Astrocyte (in vitro differentiated cells and primary cell): ENCODE measurements at regions not wholly inside any gene's neighbourhood (a gene's known extent, or its start where the extent isn't known, plus 50 kb on each side); places are given as distances from the start of the nearest gene placed in this dataset.

Experiments
- DNase-seq: peaks from one replicate; pipeline ENCODE4 v3.0.0-alpha.2; 2010; ENCODE audit warnings: low read depth
- FAIRE-seq: peaks from 2 replicates; lab custom pipeline; 2011; peaks lifted over from hg19 to GRCh38; lab: Jason Lieb, UNC
- H2AFZ ChIP-seq: 2 replicates; pipeline ENCODE4 v1.6.0; 2012; ENCODE audit warnings: low read depth, low read length, inconsistent platforms
- H3K27ac ChIP-seq: 2 replicates; pipeline ENCODE4 v1.5.1; 2011; ENCODE audit warnings: low read depth, low read length, inconsistent platforms
- H3K27me3 ChIP-seq: 2 replicates; pipeline ENCODE4 v1.6.0; 2011; ENCODE audit warnings: low read length, inconsistent platforms; ENCODE audit not compliant: insufficient read depth
- H3K36me3 ChIP-seq: 2 replicates; pipeline ENCODE4 v1.5.1; 2011; ENCODE audit warnings: low read length, inconsistent platforms; ENCODE audit not compliant: insufficient read depth
- H3K4me1 ChIP-seq: 2 replicates; pipeline ENCODE4 v1.5.1; 2011; ENCODE audit warnings: low read length, inconsistent platforms; ENCODE audit not compliant: insufficient read depth
- H3K4me2 ChIP-seq: 2 replicates; pipeline ENCODE4 v1.6.0; 2012; ENCODE audit warnings: low read length, inconsistent platforms
- H3K4me3 ChIP-seq: 2 replicates; pipeline ENCODE4 v1.5.1; 2011; ENCODE audit warnings: low read depth, mild to moderate bottlenecking, low read length, inconsistent platforms; ENCODE audit not compliant: insufficient read depth
- H3K79me2 ChIP-seq: 2 replicates; pipeline ENCODE4 v1.6.0; 2012; ENCODE audit warnings: mild to moderate bottlenecking, low read length, inconsistent platforms; ENCODE audit not compliant: insufficient read depth
- H3K9ac ChIP-seq: 2 replicates; pipeline ENCODE4 v1.6.0; 2012; ENCODE audit warnings: mild to moderate bottlenecking, low read length, inconsistent platforms
- H3K9me3 ChIP-seq: 2 replicates; pipeline ENCODE4 v1.5.1; 2012; ENCODE audit warnings: low read depth, mild to moderate bottlenecking, low read length, inconsistent platforms; ENCODE audit not compliant: insufficient read depth
- H4K20me1 ChIP-seq: 2 replicates; pipeline ENCODE4 v1.6.0; 2012; ENCODE audit warnings: low read length, inconsistent platforms; ENCODE audit not compliant: insufficient read depth
- H3K27ac Mint-ChIP-seq: one replicate; pipeline ENCODE4 v1.8.0; 2021; ENCODE audit warnings: mild to moderate bottlenecking, mixed read lengths; ENCODE audit not compliant: unreplicated experiment
- H3K27me3 Mint-ChIP-seq: one replicate; pipeline ENCODE4 v1.8.0; 2021; ENCODE audit warnings: low read depth, mixed read lengths; ENCODE audit not compliant: unreplicated experiment
- H3K36me3 Mint-ChIP-seq: one replicate; pipeline ENCODE4 v1.8.0; 2021; ENCODE audit warnings: low read depth, mixed read lengths; ENCODE audit not compliant: unreplicated experiment
- H3K4me1 Mint-ChIP-seq: one replicate; pipeline ENCODE4 v1.8.0; 2021; ENCODE audit warnings: low read depth, mixed read lengths; ENCODE audit not compliant: unreplicated experiment
- H3K4me3 Mint-ChIP-seq: one replicate; pipeline ENCODE4 v1.8.0; 2021; ENCODE audit warnings: mild to moderate bottlenecking, moderate library complexity, mixed read lengths; ENCODE audit not compliant: unreplicated experiment
- H3K9me3 Mint-ChIP-seq: one replicate; pipeline ENCODE4 v1.8.0; 2021; ENCODE audit warnings: mild to moderate bottlenecking, mixed read lengths; ENCODE audit not compliant: unreplicated experiment
- CTCF ChIP-seq: IDR thresholded peaks from 2 replicates; pipeline ENCODE4 v1.5.1; 2011; ENCODE audit warnings: low read depth, mild to moderate bottlenecking, inconsistent platforms, low read length, moderate library complexity; ENCODE audit not compliant: insufficient read depth
- EZH2 ChIP-seq: IDR thresholded peaks from 2 replicates; pipeline ENCODE4 v1.6.1; 2012; ENCODE audit warnings: mild to moderate bottlenecking, low read length, inconsistent platforms; ENCODE audit not compliant: insufficient read depth

- Mint-ChIP-seq H3K36me3 (no peaks in the 10 kb centered on the region), H3K4me3 (no peak overlapping the region), H3K4me1 (no peaks in the 10 kb centered on the region), H3K27ac (no peak overlapping the region), H3K9me3 (no peaks in the 10 kb centered on the region), H3K27me3 (no peaks in the 10 kb centered on the region)
- H3K4me1 ChIP-seq: no peaks in the 10 kb centered on the region
- FAIRE-seq (no peak), DNase-seq (no peak)
- no peak overlapping the region for H3K9ac ChIP-seq
- H2AFZ ChIP-seq: no peak overlapping the region
- no peak overlapping the region for H3K4me2 ChIP-seq
- no peak overlapping the region for H3K4me3 ChIP-seq
- H3K9me3 ChIP-seq: no peaks in the 10 kb centered on the region
- no peak overlapping the region for H3K27ac ChIP-seq
- no peaks in the 10 kb centered on the region for H3K79me2 ChIP-seq
- no peaks in the 10 kb centered on the region for H3K36me3 ChIP-seq
- TF ChIP-seq EZH2: no peak
- TF ChIP-seq CTCF: no peak
- no peaks in the 10 kb centered on the region for H3K27me3 ChIP-seq
- H4K20me1 ChIP-seq: no peaks in the 10 kb centered on the region
Measured at GRCh38 chr18:73087282-73087977, 219.6 kb upstream of the NETO1 start.

GRCh38 chr18:73079920-73080319 is 212.1 kb upstream of the NETO1 start:
- H3K4me2 ChIP-seq: no peak overlapping the region
- H4K20me1 ChIP-seq: no peaks in the 10 kb centered on the region
- H3K4me3 ChIP-seq: no peak overlapping the region
- Mint-ChIP-seq H3K9me3 (no peaks in the 10 kb centered on the region), H3K4me1 (no peaks in the 10 kb centered on the region), H3K27ac (no peak overlapping the region), H3K4me3 (no peak overlapping the region), H3K36me3 (no peaks in the 10 kb centered on the region), H3K27me3 (no peaks in the 10 kb centered on the region)
- no peaks in the 10 kb centered on the region for H3K9me3 ChIP-seq
- H3K27ac ChIP-seq: no peak overlapping the region
- no peaks in the 10 kb centered on the region for H3K36me3 ChIP-seq
- FAIRE-seq (no peak), DNase-seq (no peak)
- H3K79me2 ChIP-seq: no peaks in the 10 kb centered on the region
- no peak for TF ChIP-seq CTCF
- no peak for TF ChIP-seq EZH2
- H3K27me3 ChIP-seq: no peaks in the 10 kb centered on the region
- H3K4me1 ChIP-seq: no peaks in the 10 kb centered on the region
- H3K9ac ChIP-seq: no peak overlapping the region
- no peak overlapping the region for H2AFZ ChIP-seq

GRCh38 chr18:73060666-73061288 is 193.0 kb upstream of the NETO1 start:
- H3K4me2 ChIP-seq: peak overlapping the region; percentile 13
- H3K9me3 ChIP-seq: no peaks in the 10 kb centered on the region
- peaks cover 7% of the 10 kb centered on the region for H3K4me1 ChIP-seq
- no peaks in the 10 kb centered on the region for H3K36me3 ChIP-seq
- FAIRE-seq (no peak), DNase-seq (peak; percentile 76)
- Mint-ChIP-seq H3K9me3 (no peaks in the 10 kb centered on the region), H3K4me3 (no peak overlapping the region), H3K27me3 (no peaks in the 10 kb centered on the region), H3K27ac (no peak overlapping the region), H3K4me1 (peaks cover 8% of the 10 kb centered on the region), H3K36me3 (no peaks in the 10 kb centered on the region)
- H4K20me1 ChIP-seq: no peaks in the 10 kb centered on the region
- H2AFZ ChIP-seq: no peak overlapping the region
- TF ChIP-seq EZH2 (no peak), CTCF (no peak)
- H3K27ac ChIP-seq: no peak overlapping the region
- H3K9ac ChIP-seq: no peak overlapping the region
- H3K4me3 ChIP-seq: no peak overlapping the region
- no peaks in the 10 kb centered on the region for H3K79me2 ChIP-seq
- no peaks in the 10 kb centered on the region for H3K27me3 ChIP-seq
